Liver (tissue), 3 donors: ENCODE measurements at regions not wholly inside any gene's neighbourhood (a gene's known extent, or its start where the extent isn't known, plus 50 kb on each side); places are given as distances from the start of the nearest gene placed in this dataset.

Experiments used
- SP1 ChIP-seq: IDR thresholded peaks from 2 replicates; pipeline ENCODE4 v1.6.1; 2018; ENCODE audit warnings: antibody characterized with exemption, mild to moderate bottlenecking
- TF ChIP-seq, protein P1 (sequence below): fragments of 150-350 bp; IDR thresholded peaks from 2 replicates; pipeline ENCODE4 v1.5.1; 2017; ENCODE audit warnings: improper control_type of control experiment, low read depth, low read length; ENCODE audit not compliant: missing input control
- TF ChIP-seq, protein P2 (sequence below): IDR thresholded peaks from 2 replicates; pipeline ENCODE4 v1.6.1; 2016; ENCODE audit warnings: antibody characterized with exemption
- TF ChIP-seq, protein P3 (sequence below): IDR thresholded peaks from 2 replicates; pipeline ENCODE4 v1.6.1; 2016; ENCODE audit warnings: antibody characterized with exemption
- donor health status: healthy.
- donor health status: healthy.

DNA sequence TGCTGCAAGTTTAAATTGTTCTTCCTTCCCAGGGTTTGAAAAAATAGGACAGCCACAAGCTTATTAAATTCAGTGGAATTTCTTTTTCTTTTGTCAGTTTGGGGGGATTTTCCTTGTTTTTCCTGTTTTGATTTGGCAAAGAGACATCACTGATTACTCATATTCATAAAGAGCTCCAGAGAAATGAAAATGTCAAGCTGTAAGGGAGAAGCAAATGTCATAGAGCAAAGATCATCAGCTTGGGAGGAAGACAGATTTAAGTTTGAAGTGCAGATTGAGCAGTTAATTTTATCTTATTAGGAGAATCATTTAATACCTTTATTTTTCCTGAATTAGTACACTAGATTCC is 255.8 kb upstream of the PHYHIPL start:
- TF ChIP-seq, protein P1, sequence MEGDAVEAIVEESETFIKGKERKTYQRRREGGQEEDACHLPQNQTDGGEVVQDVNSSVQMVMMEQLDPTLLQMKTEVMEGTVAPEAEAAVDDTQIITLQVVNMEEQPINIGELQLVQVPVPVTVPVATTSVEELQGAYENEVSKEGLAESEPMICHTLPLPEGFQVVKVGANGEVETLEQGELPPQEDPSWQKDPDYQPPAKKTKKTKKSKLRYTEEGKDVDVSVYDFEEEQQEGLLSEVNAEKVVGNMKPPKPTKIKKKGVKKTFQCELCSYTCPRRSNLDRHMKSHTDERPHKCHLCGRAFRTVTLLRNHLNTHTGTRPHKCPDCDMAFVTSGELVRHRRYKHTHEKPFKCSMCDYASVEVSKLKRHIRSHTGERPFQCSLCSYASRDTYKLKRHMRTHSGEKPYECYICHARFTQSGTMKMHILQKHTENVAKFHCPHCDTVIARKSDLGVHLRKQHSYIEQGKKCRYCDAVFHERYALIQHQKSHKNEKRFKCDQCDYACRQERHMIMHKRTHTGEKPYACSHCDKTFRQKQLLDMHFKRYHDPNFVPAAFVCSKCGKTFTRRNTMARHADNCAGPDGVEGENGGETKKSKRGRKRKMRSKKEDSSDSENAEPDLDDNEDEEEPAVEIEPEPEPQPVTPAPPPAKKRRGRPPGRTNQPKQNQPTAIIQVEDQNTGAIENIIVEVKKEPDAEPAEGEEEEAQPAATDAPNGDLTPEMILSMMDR: no peak
- no peak for TF ChIP-seq SP1
- TF ChIP-seq, protein P2, sequence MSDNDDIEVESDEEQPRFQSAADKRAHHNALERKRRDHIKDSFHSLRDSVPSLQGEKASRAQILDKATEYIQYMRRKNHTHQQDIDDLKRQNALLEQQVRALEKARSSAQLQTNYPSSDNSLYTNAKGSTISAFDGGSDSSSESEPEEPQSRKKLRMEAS: no peak
- TF ChIP-seq, protein P3, sequence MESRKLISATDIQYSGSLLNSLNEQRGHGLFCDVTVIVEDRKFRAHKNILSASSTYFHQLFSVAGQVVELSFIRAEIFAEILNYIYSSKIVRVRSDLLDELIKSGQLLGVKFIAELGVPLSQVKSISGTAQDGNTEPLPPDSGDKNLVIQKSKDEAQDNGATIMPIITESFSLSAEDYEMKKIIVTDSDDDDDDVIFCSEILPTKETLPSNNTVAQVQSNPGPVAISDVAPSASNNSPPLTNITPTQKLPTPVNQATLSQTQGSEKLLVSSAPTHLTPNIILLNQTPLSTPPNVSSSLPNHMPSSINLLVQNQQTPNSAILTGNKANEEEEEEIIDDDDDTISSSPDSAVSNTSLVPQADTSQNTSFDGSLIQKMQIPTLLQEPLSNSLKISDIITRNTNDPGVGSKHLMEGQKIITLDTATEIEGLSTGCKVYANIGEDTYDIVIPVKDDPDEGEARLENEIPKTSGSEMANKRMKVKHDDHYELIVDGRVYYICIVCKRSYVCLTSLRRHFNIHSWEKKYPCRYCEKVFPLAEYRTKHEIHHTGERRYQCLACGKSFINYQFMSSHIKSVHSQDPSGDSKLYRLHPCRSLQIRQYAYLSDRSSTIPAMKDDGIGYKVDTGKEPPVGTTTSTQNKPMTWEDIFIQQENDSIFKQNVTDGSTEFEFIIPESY: no peak
